Small intestine (tissue), 7 donors: ENCODE measurements at regions not wholly inside any gene's neighbourhood (a gene's known extent, or its start where the extent isn't known, plus 50 kb on each side); places are given as distances from the start of the nearest gene placed in this dataset.
A peak's percentile ranks its signal among the peaks of the same experiment; 100 is the strongest.

Source experiments
- DNase-seq, 2 donors: peaks; one replicate each; pipeline versions ENCODE4 v3.0.0 to v3.0.0-alpha.2; 2013
- FAIRE-seq: peaks from 2 replicates; lab custom pipeline; 2012; peaks lifted over from hg19 to GRCh38; lab: Jason Lieb, UNC
- H3K27ac ChIP-seq, 3 donors: one replicate each; pipeline ENCODE4 v1.5.1; 2013; ENCODE audit warnings: low read length in 2 of 3, mild to moderate bottlenecking in 2 of 3, control low read depth in 1 of 3, inconsistent platforms in 1 of 3, low read depth in 1 of 3, moderate library complexity in 1 of 3
- H3K27me3 ChIP-seq, 3 donors: one replicate each; pipeline ENCODE4 v1.6.1; 2013; ENCODE audit warnings: low read length in 3 of 3, inconsistent platforms in 1 of 3; ENCODE audit not compliant: control insufficient read depth in 3 of 3, insufficient read depth in 3 of 3
- H3K36me3 ChIP-seq, 3 donors: one replicate each; pipeline ENCODE4 v1.6.1; 2013; ENCODE audit warnings: low read length in 3 of 3, inconsistent platforms in 1 of 3, low read depth in 1 of 3, mild to moderate bottlenecking in 1 of 3, moderate library complexity in 1 of 3; ENCODE audit not compliant: control insufficient read depth in 3 of 3, insufficient read depth in 2 of 3
- H3K4me1 ChIP-seq, 3 donors: one replicate each; pipeline ENCODE4 v1.6.1; 2013; ENCODE audit warnings: low read length in 2 of 3, inconsistent platforms in 1 of 3, low read depth in 1 of 3, mild to moderate bottlenecking in 1 of 3, moderate library complexity in 1 of 3; ENCODE audit not compliant: control insufficient read depth in 3 of 3, insufficient read depth in 2 of 3
- H3K4me3 ChIP-seq, 3 donors: one replicate each; pipeline ENCODE4 v1.5.1; 2013; ENCODE audit warnings: low read length in 3 of 3, control low read depth in 1 of 3, inconsistent platforms in 1 of 3, low read depth in 1 of 3, mild to moderate bottlenecking in 1 of 3, moderate library complexity in 1 of 3
- H3K9me3 ChIP-seq, 2 donors: one replicate each; pipeline ENCODE4 v1.6.1; 2013; ENCODE audit warnings: low read depth in 1 of 2, low read length in 1 of 2; ENCODE audit not compliant: control insufficient read depth in 2 of 2, insufficient read depth in 1 of 2
- WGBS, 3 donors: extraction: QIAGEN DNeasy Blood & Tissue Kit; methylation state at CpG; one replicate each; pipeline ENCODE4 v1.1.7; 2013; 5-methylcytosine and 5-hydroxymethylcytosine counted together
- donor health status: healthy with polysubstance abuse.
- donor health status: control.
- donor health status: control.
- donor health status: Bipolar disorder and iron deficiency.
- donor health status: healthy.

- Histone ChIP-seq H3K36me3 (no peaks in the 10 kb centered on the region), H3K27ac (peak overlapping the region in 1 of 3 donors; percentile 60), H3K4me1 (peaks cover 0 to 2% (median 0%) of the 10 kb centered on the region in 3 donors), H3K4me3 (peak overlapping the region in 2 of 3 donors; percentile 39 to 54), H3K27me3 (peaks cover 0 to 2% (median 0%) of the 10 kb centered on the region in 3 donors), H3K9me3 (no peaks in the 10 kb centered on the region)
- DNase-seq = peak in 1 of 2 donors; percentile 38
- 17 to 28% (median 22%) methylated on average over 15 of the region's 15 CpGs for WGBS, 3 donors
- FAIRE-seq = no peak
These were observed 72.4 kb upstream of the NHSL1 start for GRCh38 chr6:138571585-138572166.

GRCh38 chr6:138572167-138572875 is 73.0 kb upstream of the NHSL1 start:
- Histone ChIP-seq H3K27ac (peak overlapping the region in 2 of 3 donors; percentile 60 to 66), H3K36me3 (no peaks in the 10 kb centered on the region), H3K4me1 (peaks cover 0 to 2% (median 0%) of the 10 kb centered on the region in 3 donors), H3K27me3 (peaks cover 0 to 2% (median 0%) of the 10 kb centered on the region in 3 donors), H3K4me3 (peak overlapping the region in 2 of 3 donors; percentile 39 to 54), H3K9me3 (no peaks in the 10 kb centered on the region)
- DNase-seq (peak; percentile 85 to 87), FAIRE-seq (no peak)
- 4 to 9% (median 6%) methylated on average over 19 of the region's 19 CpGs for WGBS, 3 donors

- Histone ChIP-seq H3K27ac (no peak overlapping the region), H3K27me3 (peaks cover 0 to 2% (median 0%) of the 10 kb centered on the region in 3 donors), H3K4me1 (peaks cover 0 to 2% (median 0%) of the 10 kb centered on the region in 3 donors), H3K4me3 (no peak overlapping the region), H3K36me3 (no peaks in the 10 kb centered on the region), H3K9me3 (no peaks in the 10 kb centered on the region)
- WGBS, 3 donors = 49 to 72% (median 62%) methylated on average over 6 of the region's 6 CpGs
- DNase-seq (no peak), FAIRE-seq (no peak)
These were observed 73.6 kb upstream of the NHSL1 start for GRCh38 chr6:138572885-138573284.

GRCh38 chr6:138575257-138575656 is 76.0 kb upstream of the NHSL1 start:
- Histone ChIP-seq H3K27me3 (peaks cover 0 to 2% (median 0%) of the 10 kb centered on the region in 3 donors), H3K36me3 (no peaks in the 10 kb centered on the region), H3K4me3 (no peak overlapping the region), H3K27ac (no peak overlapping the region), H3K9me3 (no peaks in the 10 kb centered on the region), H3K4me1 (peaks cover 0 to 2% (median 0%) of the 10 kb centered on the region in 3 donors)
- FAIRE-seq (no peak), DNase-seq (no peak)
- WGBS, 3 donors = 66 to 87% (median 81%) methylated on average over 4 of the region's 4 CpGs

GRCh38 chr6:138576313-138576712 is 77.0 kb upstream of the NHSL1 start:
- Histone ChIP-seq H3K27me3 (peaks cover 0 to 2% (median 0%) of the 10 kb centered on the region in 3 donors), H3K27ac (no peak overlapping the region), H3K9me3 (no peaks in the 10 kb centered on the region), H3K4me1 (no peaks in the 10 kb centered on the region), H3K36me3 (no peaks in the 10 kb centered on the region), H3K4me3 (no peak overlapping the region)
- FAIRE-seq = no peak
- DNase-seq = no peak
- WGBS, 3 donors = 75 to 87% (median 80%) methylated on average over 6 of the region's 6 CpGs

- H3K27me3 ChIP-seq = peaks cover 0 to under 1% (median 0%) of the 10 kb centered on the region in 3 donors
- no peak overlapping the region for H3K4me3 ChIP-seq
- WGBS, 3 donors = 71 to 75% (median 73%) methylated on average over 9 of the region's 9 CpGs
- no peak for DNase-seq
- H3K9me3 ChIP-seq = no peaks in the 10 kb centered on the region
- no peak overlapping the region for H3K27ac ChIP-seq
- no peaks in the 10 kb centered on the region for H3K4me1 ChIP-seq
- H3K36me3 ChIP-seq = no peaks in the 10 kb centered on the region
- FAIRE-seq = no peak
These were observed 78.0 kb upstream of the NHSL1 start for GRCh38 chr6:138577151-138577915.

GRCh38 chr6:138580040-138580439 is 80.7 kb upstream of the NHSL1 start:
- Histone ChIP-seq H3K4me1 (no peaks in the 10 kb centered on the region), H3K27me3 (no peaks in the 10 kb centered on the region), H3K4me3 (no peak overlapping the region), H3K36me3 (no peaks in the 10 kb centered on the region), H3K27ac (no peak overlapping the region), H3K9me3 (no peaks in the 10 kb centered on the region)
- WGBS, 3 donors = 82 to 90% (median 89%) methylated on average over 4 of the region's 4 CpGs
- DNase-seq (no peak), FAIRE-seq (no peak)

- Histone ChIP-seq H3K4me1 (no peaks in the 10 kb centered on the region), H3K4me3 (no peak overlapping the region), H3K36me3 (no peaks in the 10 kb centered on the region), H3K27ac (no peak overlapping the region), H3K27me3 (no peaks in the 10 kb centered on the region), H3K9me3 (no peaks in the 10 kb centered on the region)
- FAIRE-seq (no peak), DNase-seq (no peak)
- 91 to 97% (median 93%) methylated on average over 6 of the region's 6 CpGs for WGBS, 3 donors
These were observed 81.5 kb upstream of the NHSL1 start for GRCh38 chr6:138580801-138581200.
